ENCODE measurements at regions not wholly inside any gene's neighbourhood (a gene's known extent, or its start where the extent isn't known, plus 50 kb on each side); places are given as distances from the start of the nearest gene placed in this dataset.

DNA sequence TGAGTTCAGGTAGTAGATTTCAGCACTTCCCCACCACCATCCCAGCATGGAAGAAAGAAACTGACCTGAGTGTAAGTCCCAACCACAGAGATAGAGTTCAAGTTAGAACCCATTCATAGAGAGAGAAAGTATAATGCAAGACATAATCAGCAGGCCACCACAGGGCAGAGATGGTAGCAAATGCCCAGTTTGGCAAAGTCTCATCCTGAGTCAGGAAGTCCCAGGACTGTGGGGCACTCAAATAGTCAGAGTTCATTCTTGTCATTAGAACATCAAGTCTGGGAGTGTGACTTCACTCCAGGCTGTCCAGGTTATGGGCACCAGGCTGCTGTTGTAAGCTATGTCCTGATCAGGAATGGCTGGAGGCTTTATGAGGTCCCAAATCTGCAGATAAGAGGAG is 72.0 kb upstream of the USP47 start:
- TF ChIP-seq, protein P1, sequence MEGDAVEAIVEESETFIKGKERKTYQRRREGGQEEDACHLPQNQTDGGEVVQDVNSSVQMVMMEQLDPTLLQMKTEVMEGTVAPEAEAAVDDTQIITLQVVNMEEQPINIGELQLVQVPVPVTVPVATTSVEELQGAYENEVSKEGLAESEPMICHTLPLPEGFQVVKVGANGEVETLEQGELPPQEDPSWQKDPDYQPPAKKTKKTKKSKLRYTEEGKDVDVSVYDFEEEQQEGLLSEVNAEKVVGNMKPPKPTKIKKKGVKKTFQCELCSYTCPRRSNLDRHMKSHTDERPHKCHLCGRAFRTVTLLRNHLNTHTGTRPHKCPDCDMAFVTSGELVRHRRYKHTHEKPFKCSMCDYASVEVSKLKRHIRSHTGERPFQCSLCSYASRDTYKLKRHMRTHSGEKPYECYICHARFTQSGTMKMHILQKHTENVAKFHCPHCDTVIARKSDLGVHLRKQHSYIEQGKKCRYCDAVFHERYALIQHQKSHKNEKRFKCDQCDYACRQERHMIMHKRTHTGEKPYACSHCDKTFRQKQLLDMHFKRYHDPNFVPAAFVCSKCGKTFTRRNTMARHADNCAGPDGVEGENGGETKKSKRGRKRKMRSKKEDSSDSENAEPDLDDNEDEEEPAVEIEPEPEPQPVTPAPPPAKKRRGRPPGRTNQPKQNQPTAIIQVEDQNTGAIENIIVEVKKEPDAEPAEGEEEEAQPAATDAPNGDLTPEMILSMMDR (IDR thresholded peaks at IDR 0.05) = no peak
- TF ChIP-seq POLR2A (IDR thresholded peaks at IDR 0.05) = no peak
- no peaks in the 10 kb centered on the region for H3K4me1 ChIP-seq
- H3K9me3 ChIP-seq = no peaks in the 10 kb centered on the region
- no peak for DNase-seq
- intact Hi-C loops (cut with DNase I; ENCODE audit: low total_unique reads) = no loop called here
- no peaks in the 10 kb centered on the region for H3K27me3 ChIP-seq
- H3K36me3 ChIP-seq = no peaks in the 10 kb centered on the region
- no peak overlapping the region for H3K4me3 ChIP-seq
- no peak overlapping the region for H3K27ac ChIP-seq

DNA sequence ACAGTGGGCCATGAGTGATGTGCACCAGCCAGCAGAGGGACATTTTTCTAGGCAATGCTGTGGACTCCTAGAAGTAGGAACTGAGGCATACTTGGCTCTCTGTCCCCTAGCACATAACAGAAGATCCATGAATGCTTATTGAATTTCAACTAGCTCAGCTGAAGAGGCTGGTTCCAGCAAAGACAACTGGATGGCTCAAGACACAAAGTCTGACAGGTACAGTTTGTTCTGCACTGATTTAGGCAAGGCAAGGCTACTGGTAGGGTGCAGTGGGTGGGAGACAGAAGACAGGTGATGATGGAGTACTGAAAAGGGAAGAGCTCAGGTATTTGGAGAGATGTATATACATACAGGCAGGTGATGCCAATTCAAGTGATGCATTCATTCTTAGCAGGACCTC is 72.4 kb upstream of the USP47 start:
- no peaks in the 10 kb centered on the region for H3K36me3 ChIP-seq
- DNase-seq = no peak
- TF ChIP-seq, protein P1 (IDR thresholded peaks at IDR 0.05) = no peak
- no peak for TF ChIP-seq POLR2A (IDR thresholded peaks at IDR 0.05)
- no peak overlapping the region for H3K4me3 ChIP-seq
- no peaks in the 10 kb centered on the region for H3K4me1 ChIP-seq
- H3K27me3 ChIP-seq = no peaks in the 10 kb centered on the region
- intact Hi-C loops (cut with DNase I; ENCODE audit: low total_unique reads) = no loop called here
- no peaks in the 10 kb centered on the region for H3K9me3 ChIP-seq
- H3K27ac ChIP-seq = no peak overlapping the region

DNA sequence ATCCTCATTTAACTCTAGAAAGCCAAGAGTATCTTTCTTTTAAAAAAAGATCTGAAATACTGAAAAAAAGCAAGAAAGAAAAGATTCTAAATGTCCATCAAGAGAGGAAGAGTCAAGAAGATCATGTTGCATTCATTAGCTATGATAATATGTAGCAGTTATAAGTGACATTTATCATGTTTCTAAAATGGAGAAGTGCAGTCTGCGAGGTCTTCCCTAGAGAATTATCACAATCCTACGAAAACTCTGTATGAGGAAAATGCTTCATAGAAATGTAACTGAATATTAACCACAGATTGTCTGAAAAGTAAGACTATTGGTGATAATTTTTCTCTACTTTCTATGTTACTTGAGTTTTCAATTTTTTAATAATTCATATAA is 77.4 kb upstream of the USP47 start:
- Histone ChIP-seq H3K27ac (no peak overlapping the region), H3K4me3 (no peak overlapping the region), H3K36me3 (no peaks in the 10 kb centered on the region), H3K9me3 (no peaks in the 10 kb centered on the region), H3K27me3 (no peaks in the 10 kb centered on the region), H3K4me1 (no peaks in the 10 kb centered on the region)
- TF ChIP-seq, protein P1 (IDR thresholded peaks at IDR 0.05) = no peak
- no peak for TF ChIP-seq POLR2A (IDR thresholded peaks at IDR 0.05)
- DNase-seq = no peak
- intact Hi-C loops (cut with DNase I; ENCODE audit: low total_unique reads) = no loop called here

DNA sequence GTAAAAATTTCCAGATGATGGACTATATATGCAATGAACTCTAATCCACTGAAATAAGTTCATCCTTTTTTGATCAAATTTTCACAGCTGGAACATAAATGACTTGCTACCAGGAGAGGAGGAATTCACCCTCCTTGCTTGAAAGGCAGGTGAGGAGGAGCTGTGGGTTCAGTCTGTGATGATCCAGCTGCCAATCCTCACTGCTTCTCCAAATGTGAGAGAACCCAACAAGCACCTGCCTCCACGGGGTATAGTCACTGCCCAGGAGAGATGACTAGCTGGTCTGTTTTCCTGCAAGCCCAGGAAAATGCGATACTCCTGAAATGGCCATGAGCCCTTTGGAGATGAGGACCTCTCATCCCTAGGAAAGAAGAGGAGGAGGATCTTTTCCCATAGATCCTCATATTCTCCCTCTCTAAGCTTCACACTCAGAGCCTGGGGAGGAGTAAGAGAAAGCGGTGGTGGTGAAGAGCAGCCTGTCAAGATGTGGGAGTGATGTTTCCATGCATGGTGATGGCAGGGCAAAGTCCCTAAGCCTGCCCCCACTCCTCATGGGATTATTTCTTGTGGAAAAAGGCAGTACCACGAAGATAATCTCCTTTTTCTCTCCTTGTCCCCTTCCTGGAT is 77.9 kb upstream of the USP47 start:
- H3K9me3 ChIP-seq = no peaks in the 10 kb centered on the region
- no peak overlapping the region for H3K27ac ChIP-seq
- intact Hi-C loops (cut with DNase I; ENCODE audit: low total_unique reads) = no loop called here
- TF ChIP-seq, protein P1 (IDR thresholded peaks at IDR 0.05) = no peak
- no peak for TF ChIP-seq POLR2A (IDR thresholded peaks at IDR 0.05)
- DNase-seq = no peak
- no peak overlapping the region for H3K4me3 ChIP-seq
- H3K4me1 ChIP-seq = no peaks in the 10 kb centered on the region
- no peaks in the 10 kb centered on the region for H3K36me3 ChIP-seq
- no peaks in the 10 kb centered on the region for H3K27me3 ChIP-seq

DNA sequence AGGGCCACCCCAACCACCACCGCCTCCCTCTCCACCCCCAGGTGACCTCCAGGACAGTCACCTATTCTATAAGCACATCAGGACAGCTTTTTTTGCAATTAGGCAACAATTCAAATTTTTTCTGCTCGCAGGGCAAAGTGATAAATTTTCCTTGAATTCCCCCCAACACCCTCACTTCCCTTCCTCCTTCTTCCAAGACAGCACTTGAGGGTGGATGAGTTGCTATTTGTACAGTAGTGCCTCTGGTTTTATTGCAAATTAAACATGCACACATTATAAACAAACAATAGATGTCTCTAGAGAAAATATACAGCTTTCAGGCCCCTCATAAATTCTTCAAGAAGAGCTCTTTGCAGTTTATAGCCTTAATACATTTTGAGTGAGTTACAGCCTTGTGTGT is 80.9 kb upstream of the USP47 start:
- no peaks in the 10 kb centered on the region for H3K27me3 ChIP-seq
- no peaks in the 10 kb centered on the region for H3K9me3 ChIP-seq
- H3K4me3 ChIP-seq = no peak overlapping the region
- H3K4me1 ChIP-seq = no peaks in the 10 kb centered on the region
- H3K36me3 ChIP-seq = no peaks in the 10 kb centered on the region
- intact Hi-C loops (cut with DNase I; ENCODE audit: low total_unique reads) = no loop called here
- no peak overlapping the region for H3K27ac ChIP-seq
- DNase-seq = no peak
- TF ChIP-seq, protein P1 (IDR thresholded peaks at IDR 0.05) = no peak
- no peak for TF ChIP-seq POLR2A (IDR thresholded peaks at IDR 0.05)

All from uterus (tissue), 3 donors.